HS-5 (cell line): ENCODE measurements at regions not wholly inside any gene's neighbourhood (a gene's known extent, or its start where the extent isn't known, plus 50 kb on each side); places are given as distances from the start of the nearest gene placed in this dataset.

Experiments
- DNase-seq: peaks from one replicate; pipeline ENCODE4 v3.0.0-alpha.2; 2012; ENCODE audit warnings: low read depth

DNA sequence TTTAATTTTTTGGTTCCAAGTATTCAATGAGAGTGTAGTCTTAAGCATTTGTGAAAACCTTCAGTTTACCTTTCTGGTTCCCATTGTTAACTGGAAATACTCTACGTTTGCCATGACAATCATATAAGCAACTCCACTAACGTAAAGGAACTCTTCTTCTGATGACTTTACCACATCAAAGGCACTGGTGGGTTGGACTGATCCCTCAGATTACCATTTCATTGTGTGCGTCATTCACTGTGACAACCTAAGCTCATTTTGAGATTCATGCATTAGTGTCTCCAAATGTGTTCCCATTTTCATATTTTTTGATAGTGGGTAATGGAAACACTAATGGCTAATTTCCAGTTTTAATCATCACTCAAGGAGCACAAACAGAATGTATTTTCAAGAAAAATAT is 119.9 kb upstream of the COL1A2 start:
- no peak for DNase-seq

- no peak for DNase-seq
These were observed 118.7 kb upstream of the COL1A2 start for GRCh38 chr7:94276027-94276426.

DNA sequence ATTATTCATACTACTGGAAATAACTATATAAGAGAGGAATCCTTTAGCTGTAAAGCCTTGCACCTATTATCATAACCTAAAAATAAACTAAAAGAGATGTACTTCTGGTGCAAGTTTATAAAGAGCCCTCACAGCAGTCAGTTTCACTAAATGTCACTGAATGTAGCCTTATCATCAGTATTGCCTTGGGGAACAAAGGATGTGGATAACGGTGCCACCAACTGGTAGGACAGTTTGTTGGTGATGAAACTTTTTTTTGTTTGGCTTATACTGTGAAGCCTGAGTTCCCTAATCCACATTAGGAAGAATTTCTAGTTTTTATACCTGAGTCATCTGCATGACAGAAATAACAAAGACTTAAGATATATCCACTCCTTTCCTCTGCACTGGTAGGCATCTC is 117.9 kb upstream of the COL1A2 start:
- DNase-seq: no peak

DNA sequence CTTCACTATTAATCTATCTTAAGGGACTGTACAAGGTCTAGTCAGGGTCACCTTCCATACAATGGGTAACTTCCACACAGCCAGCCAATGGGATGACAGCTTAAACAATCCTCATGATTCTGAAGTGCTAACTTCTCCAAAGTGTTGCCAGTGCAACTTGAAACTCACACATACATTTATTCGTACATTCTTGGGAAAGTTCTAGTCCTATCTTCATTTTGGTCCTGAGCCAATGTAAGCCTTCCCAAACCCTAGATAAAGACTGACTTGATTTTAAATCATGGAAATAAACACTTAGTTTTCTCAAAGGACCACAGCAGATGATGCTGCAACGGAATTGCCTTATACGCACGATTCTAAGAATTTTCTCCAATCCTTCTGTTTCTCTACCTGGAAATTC is 117.5 kb upstream of the COL1A2 start:
- no peak for DNase-seq

GRCh38 chr7:94280851-94281250 is 113.8 kb upstream of the COL1A2 start:
- DNase-seq: no peak

GRCh38 chr7:94284104-94284503 is 110.6 kb upstream of the COL1A2 start:
- no peak for DNase-seq

DNA sequence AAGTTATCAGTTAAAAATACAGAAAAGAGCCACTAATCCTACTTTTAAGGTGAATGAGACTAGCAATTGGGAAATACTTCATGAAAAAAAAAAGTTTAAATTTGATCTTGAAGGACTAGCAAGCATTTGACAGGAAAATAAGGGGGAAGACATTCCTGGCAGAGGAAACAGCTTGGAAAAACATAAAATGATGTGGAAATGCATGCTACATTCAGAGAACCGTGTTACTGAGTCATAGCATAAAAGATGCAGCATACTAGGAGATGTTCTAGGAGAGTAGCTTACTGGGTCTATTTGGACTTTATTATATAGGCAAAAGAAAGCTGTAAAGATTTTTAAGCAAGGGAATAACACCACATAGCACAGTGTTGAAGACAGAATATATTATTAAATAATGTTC is 108.6 kb upstream of the COL1A2 start:
- DNase-seq: no peak

- DNase-seq: no peak
These were observed 106.6 kb upstream of the COL1A2 start for GRCh38 chr7:94288096-94288495.

DNA sequence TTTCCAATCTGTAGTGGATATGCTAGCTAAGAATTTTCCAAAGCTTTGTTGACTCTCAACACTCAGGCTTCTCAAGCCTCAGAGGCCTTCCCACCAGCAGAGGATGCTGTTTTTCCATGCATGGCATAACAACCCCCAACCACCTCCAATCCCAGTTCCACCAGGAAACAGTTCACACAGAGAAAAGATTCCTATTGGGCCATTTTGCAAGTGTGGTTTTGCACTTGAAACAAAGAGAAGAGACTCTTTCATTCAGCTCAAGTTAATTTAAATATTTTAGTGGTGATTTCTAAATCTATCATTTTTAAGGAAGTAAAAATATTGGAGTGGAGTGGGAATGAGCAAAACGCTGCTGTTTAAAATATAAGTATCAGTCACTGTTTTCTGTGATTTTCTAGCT is 105.6 kb upstream of the COL1A2 start:
- no peak for DNase-seq

GRCh38 chr7:94294471-94295131 is 100.1 kb upstream of the COL1A2 start:
- DNase-seq: no peak

GRCh38 chr7:94295850-94296249 is 98.8 kb upstream of the COL1A2 start:
- DNase-seq: no peak

GRCh38 chr7:94296881-94297280 is 97.8 kb upstream of the COL1A2 start:
- DNase-seq: no peak

DNA sequence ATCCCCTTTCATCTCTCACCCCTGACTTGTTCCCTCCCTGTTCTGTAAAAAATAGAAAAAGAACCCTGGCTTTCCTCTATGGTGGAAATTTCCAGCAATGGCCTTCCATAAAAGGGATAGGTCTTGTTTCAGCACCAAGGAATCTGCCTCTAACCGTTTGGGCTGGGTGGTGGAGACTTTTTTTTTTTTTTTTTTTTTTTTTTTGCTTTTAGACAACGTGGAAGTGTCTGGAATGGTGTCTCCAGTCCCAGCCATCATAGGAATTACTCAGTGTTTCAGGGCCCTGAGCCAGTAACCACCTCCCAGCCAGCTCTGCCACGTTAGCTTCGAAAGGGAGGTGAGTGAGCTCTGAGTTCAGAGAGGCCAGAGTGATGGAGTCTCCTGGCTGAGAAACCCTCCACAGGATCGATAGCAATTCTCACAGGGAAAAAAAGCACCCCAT is 97.3 kb upstream of the COL1A2 start:
- peak; percentile 73 for DNase-seq

DNA sequence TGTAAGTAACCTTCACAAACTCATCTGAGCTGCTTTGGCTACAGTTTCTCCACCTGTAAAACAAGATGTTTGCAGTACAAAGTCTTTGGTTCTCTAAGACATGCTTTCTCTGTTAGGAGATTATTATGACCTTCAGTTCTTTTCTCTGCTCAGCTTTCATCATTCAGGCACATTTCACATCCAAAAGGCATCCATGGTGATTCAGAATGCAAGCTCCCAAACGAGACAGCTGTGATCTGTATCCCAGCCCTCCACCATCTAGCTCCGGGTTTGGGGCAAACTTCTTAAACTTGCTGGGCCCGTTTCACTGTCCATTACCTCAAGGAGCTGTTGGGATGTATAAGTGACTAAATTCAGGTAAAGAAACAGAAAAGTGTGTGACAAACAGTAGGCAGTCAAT is 95.8 kb upstream of the COL1A2 start:
- DNase-seq: no peak

DNA sequence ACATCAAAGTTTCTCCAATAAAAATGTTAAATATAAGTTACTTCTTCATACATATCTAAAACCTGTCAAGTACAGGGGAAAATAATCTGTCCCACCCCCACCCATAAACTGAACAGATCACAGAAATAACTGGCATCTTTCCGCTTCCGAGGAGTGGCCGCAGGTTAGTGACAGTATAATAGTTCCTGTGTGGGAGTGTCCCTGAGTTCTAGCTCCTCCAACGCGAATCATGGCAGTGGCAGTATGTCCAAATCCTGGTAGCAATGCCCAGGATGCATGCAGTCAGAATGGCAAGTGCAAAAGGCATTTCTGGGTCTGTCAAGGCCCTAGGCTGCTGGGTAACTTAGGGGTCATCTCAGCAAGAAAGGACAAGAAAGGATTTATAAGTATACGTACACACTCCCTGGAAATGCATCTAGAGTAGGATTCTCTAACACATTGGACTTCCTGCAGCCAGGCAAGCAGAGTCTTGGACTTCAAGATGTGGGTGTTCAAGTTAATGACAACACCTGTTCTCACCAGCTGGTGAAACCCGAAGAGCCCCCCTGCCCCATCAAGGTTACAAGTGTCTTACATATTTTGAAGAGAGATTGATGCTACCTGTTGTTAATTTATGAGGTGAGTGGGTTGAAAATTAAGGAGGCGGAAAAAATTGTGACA is 94.4 kb upstream of the COL1A2 start:
- no peak for DNase-seq

- peak; percentile 87 for DNase-seq
These were observed 93.6 kb upstream of the COL1A2 start for GRCh38 chr7:94301024-94301586.

- DNase-seq: no peak
These were observed 91.6 kb upstream of the COL1A2 start for GRCh38 chr7:94303118-94303517.

DNA sequence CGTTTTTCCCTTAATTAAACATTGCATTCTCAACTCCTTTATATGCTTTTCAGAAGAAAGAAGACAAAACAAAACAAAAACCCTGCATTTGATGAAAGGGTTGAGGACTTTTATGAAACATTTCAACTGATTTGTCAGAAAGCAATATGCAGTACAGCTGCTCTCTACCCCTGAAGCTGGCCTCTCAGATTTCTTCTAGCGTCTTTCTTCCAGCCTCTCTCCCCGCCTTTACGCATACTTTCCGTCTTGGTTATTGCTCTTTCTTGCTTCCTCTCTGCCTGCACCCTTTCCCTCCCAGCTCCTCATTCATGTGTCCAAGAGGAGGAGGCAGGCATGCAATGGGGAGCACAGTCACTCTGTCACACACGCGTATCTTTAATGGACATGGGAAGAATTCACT is 91.0 kb upstream of the COL1A2 start:
- no peak for DNase-seq

- DNase-seq: no peak
These were observed 89.8 kb upstream of the COL1A2 start for GRCh38 chr7:94304878-94305277.

GRCh38 chr7:94305836-94306235 is 88.9 kb upstream of the COL1A2 start:
- DNase-seq: no peak

DNA sequence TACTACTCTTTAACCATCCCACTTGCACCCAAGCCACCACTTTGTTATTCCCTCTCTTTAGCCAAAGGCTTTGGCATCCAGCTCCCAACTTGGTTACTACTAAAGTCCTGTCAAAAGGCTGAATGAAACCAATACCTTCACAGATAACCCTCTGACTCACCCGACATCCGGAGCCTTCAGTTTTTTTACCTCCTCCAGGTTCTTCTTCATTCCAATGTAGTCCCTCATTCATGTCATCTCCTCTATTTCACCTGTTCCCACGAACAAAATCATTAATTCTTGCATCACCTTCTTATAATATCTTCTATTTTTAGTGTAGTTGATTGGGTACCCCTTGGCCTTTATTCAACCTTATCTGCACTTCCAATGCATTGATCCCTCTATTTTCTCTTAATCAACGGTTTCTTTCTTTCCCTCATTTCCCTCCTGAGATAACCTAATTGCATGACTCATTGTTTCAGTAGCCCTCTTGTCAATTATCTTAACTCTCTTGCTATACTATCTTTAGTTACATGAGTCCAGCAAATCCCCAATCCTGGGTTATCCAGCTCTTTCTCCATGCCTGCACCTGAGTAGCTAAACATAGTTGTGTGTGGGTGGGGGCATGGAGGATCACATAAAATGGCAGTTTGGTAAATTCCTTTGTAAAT is 87.2 kb upstream of the COL1A2 start:
- no peak for DNase-seq

DNA sequence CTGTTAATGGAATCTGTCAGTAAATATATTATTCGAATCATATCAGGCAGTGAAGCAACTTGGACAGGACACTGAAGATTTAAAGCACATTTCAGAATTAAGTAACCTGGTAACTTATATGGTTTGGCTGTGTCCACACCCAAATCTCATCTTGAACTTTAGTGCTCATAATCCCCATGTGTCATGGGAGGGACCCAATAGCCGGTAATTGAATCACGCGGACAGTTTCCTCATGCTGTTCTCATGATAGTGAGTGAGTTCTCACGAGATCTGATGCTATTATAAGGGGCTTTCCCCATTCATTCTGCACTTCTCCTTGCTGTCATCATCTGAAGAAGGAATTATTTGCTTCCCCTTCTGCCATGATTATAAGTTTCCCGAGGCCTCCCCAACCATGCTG is 83.2 kb upstream of the COL1A2 start:
- DNase-seq: no peak

GRCh38 chr7:94313926-94314325 is 80.8 kb upstream of the COL1A2 start:
- no peak for DNase-seq
